Smooth muscle cell (in vitro differentiated cells): ENCODE measurements at regions not wholly inside any gene's neighbourhood (a gene's known extent, or its start where the extent isn't known, plus 50 kb on each side); places are given as distances from the start of the nearest gene placed in this dataset.

ENCODE experiments used
- DNase-seq: peaks from one replicate; lab custom pipeline; 2025; ENCODE audit not compliant: unreplicated experiment; lab: John Stamatoyannopoulos, UW
- H2AFZ ChIP-seq: fragments of 200-600 bp; sonication (generic); 2 replicates; pipeline ENCODE4 v1.6.0; 2016; ENCODE audit warnings: antibody characterized with exemption, low read depth, mild to moderate bottlenecking
- H3F3A ChIP-seq: fragments of 200-600 bp; sonication (generic); 2 replicates; pipeline ENCODE4 v1.6.0; 2017; ENCODE audit warnings: antibody characterized with exemption, low read depth
- H3K27ac ChIP-seq: fragments of 200-600 bp; sonication (generic); 2 replicates; pipeline ENCODE4 v1.5.1; 2016; ENCODE audit warnings: low read depth, mild to moderate bottlenecking
- H3K27me3 ChIP-seq: fragments of 200-600 bp; sonication (generic); 2 replicates; pipeline ENCODE4 v1.6.1; 2016; ENCODE audit warnings: low read depth, mild to moderate bottlenecking
- H3K36me3 ChIP-seq: fragments of 200-600 bp; sonication (generic); 2 replicates; pipeline ENCODE4 v1.5.1; 2016; ENCODE audit warnings: low read depth
- H3K4me1 ChIP-seq: fragments of 200-600 bp; sonication (generic); 2 replicates; pipeline ENCODE4 v1.5.1; 2016; ENCODE audit warnings: low read depth
- H3K4me2 ChIP-seq: fragments of 200-600 bp; sonication (generic); 2 replicates; pipeline ENCODE4 v1.6.0; 2016; ENCODE audit warnings: mild to moderate bottlenecking
- H3K4me3 ChIP-seq: fragments of 200-600 bp; sonication (generic); 2 replicates; pipeline ENCODE4 v1.5.1; 2016; ENCODE audit warnings: mild to moderate bottlenecking
- H3K79me2 ChIP-seq: fragments of 200-600 bp; sonication (generic); 2 replicates; pipeline ENCODE4 v1.6.0; 2016; ENCODE audit warnings: low read depth, mild to moderate bottlenecking
- H3K9ac ChIP-seq: fragments of 200-600 bp; sonication (generic); 2 replicates; pipeline ENCODE4 v1.6.0; 2016; ENCODE audit warnings: low read depth
- H3K9me3 ChIP-seq: fragments of 200-600 bp; sonication (generic); replicated peaks from 2 replicates; pipeline ENCODE4 v1.5.1; 2016; ENCODE audit warnings: low read depth
- H4K20me1 ChIP-seq: fragments of 200-600 bp; sonication (generic); 2 replicates; pipeline ENCODE4 v1.6.0; 2016; ENCODE audit warnings: low read depth
- CTCF ChIP-seq: fragments of 200-600 bp; sonication (generic); IDR thresholded peaks from 2 replicates; pipeline ENCODE4 v1.5.1; 2017; ENCODE audit warnings: borderline replicate concordance, mild to moderate bottlenecking, antibody characterized with exemption; ENCODE audit not compliant: insufficient read depth, poor library complexity, severe bottlenecking
- WGBS: methylation state at CpG from one replicate; pipeline ENCODE4 v1.1.7; 2016; ENCODE audit warnings: low lambda C conversion rate; 5-methylcytosine and 5-hydroxymethylcytosine counted together

GRCh38 chr5:147046894-147047293 lies 168.3 kb upstream of the PPP2R2B start:
- no peaks in the 10 kb centered on the region for H3K9me3 ChIP-seq
- no peaks in the 10 kb centered on the region for H3K27me3 ChIP-seq
- DNase-seq: no peak
- H3K27ac ChIP-seq: no peak overlapping the region
- no peak overlapping the region for H3K4me2 ChIP-seq
- no peaks in the 10 kb centered on the region for H3K36me3 ChIP-seq
- no peak overlapping the region for H2AFZ ChIP-seq
- no peak overlapping the region for H3K4me3 ChIP-seq
- H3K79me2 ChIP-seq: no peaks in the 10 kb centered on the region
- no peak for TF ChIP-seq CTCF
- no peaks in the 10 kb centered on the region for H3K4me1 ChIP-seq
- no peak overlapping the region for H3K9ac ChIP-seq
- H4K20me1 ChIP-seq: no peaks in the 10 kb centered on the region
- peaks cover 2% of the 10 kb centered on the region for H3F3A ChIP-seq

GRCh38 chr5:147049764-147050163 lies 171.2 kb upstream of the PPP2R2B start:
- H3K27ac ChIP-seq: no peak overlapping the region
- no peaks in the 10 kb centered on the region for H3K27me3 ChIP-seq
- no peak overlapping the region for H2AFZ ChIP-seq
- H3K4me1 ChIP-seq: no peaks in the 10 kb centered on the region
- 40% methylated on average over 2 of the region's 2 CpGs for WGBS
- H3K4me3 ChIP-seq: no peak overlapping the region
- H3F3A ChIP-seq: peaks cover 2% of the 10 kb centered on the region
- H3K79me2 ChIP-seq: no peaks in the 10 kb centered on the region
- no peak overlapping the region for H3K9ac ChIP-seq
- no peak overlapping the region for H3K4me2 ChIP-seq
- TF ChIP-seq CTCF: no peak
- DNase-seq: no peak
- no peaks in the 10 kb centered on the region for H3K36me3 ChIP-seq
- H4K20me1 ChIP-seq: no peaks in the 10 kb centered on the region
- H3K9me3 ChIP-seq: no peaks in the 10 kb centered on the region

GRCh38 chr5:147050172-147050571 lies 171.6 kb upstream of the PPP2R2B start:
- no peaks in the 10 kb centered on the region for H4K20me1 ChIP-seq
- no peak for DNase-seq
- H3K79me2 ChIP-seq: no peaks in the 10 kb centered on the region
- no peak overlapping the region for H3K27ac ChIP-seq
- 96% methylated on average over 2 of the region's 2 CpGs for WGBS
- no peaks in the 10 kb centered on the region for H3K9me3 ChIP-seq
- H3K9ac ChIP-seq: no peak overlapping the region
- no peaks in the 10 kb centered on the region for H3K27me3 ChIP-seq
- no peak overlapping the region for H3K4me2 ChIP-seq
- H3K4me1 ChIP-seq: no peaks in the 10 kb centered on the region
- no peak overlapping the region for H2AFZ ChIP-seq
- peaks cover 2% of the 10 kb centered on the region for H3F3A ChIP-seq
- TF ChIP-seq CTCF: no peak
- H3K4me3 ChIP-seq: no peak overlapping the region
- no peaks in the 10 kb centered on the region for H3K36me3 ChIP-seq

- TF ChIP-seq CTCF: no peak
Measured at GRCh38 chr5:147051193-147051592, 172.6 kb upstream of the PPP2R2B start.

More at GRCh38 chr5:147051193-147051592, 172.6 kb upstream of the PPP2R2B start:
- no peaks in the 10 kb centered on the region for H4K20me1 ChIP-seq
- H3K79me2 ChIP-seq: no peaks in the 10 kb centered on the region
- peaks cover 2% of the 10 kb centered on the region for H3F3A ChIP-seq
- H3K9me3 ChIP-seq: no peaks in the 10 kb centered on the region
- H3K27me3 ChIP-seq: no peaks in the 10 kb centered on the region
- 67% methylated on average over 5 of the region's 5 CpGs for WGBS
- no peak for DNase-seq
- H3K27ac ChIP-seq: no peak overlapping the region
- H2AFZ ChIP-seq: no peak overlapping the region
- H3K36me3 ChIP-seq: no peaks in the 10 kb centered on the region
- H3K4me3 ChIP-seq: no peak overlapping the region
- H3K9ac ChIP-seq: no peak overlapping the region
- no peak overlapping the region for H3K4me2 ChIP-seq
- H3K4me1 ChIP-seq: no peaks in the 10 kb centered on the region
